ENCODE measurements at regions not wholly inside any gene's neighbourhood (a gene's known extent, or its start where the extent isn't known, plus 50 kb on each side); places are given as distances from the start of the nearest gene placed in this dataset.
"Not testable (repeated sequence)": the region's sequence is repeated elsewhere in the genome, so short reads cannot be mapped to it uniquely, and the experiment has no call there.

- TF ChIP-seq CTCF (IDR thresholded peaks at IDR 0.05) = no peak
- Mint-ChIP-seq H3K36me3 (ENCODE audit: low read depth) (no peaks in the 10 kb centered on the region), H3K27ac (no peak overlapping the region), H3K4me1 (ENCODE audit: low read depth) (peaks cover 15% of the 10 kb centered on the region; the same call in 1 of the 2 replicates), H3K27me3 (ENCODE audit: insufficient read depth) (no peaks in the 10 kb centered on the region), H3K4me3 (no peak overlapping the region), H3K9me3 (no peaks in the 10 kb centered on the region)
- DNase-seq = no peak
These were observed 511.1 kb downstream of the MMUT start for GRCh38 chr6:48951917-48952316.

- not testable (repeated sequence) for H3K4me1 Mint-ChIP-seq (ENCODE audit: low read depth); H3K27me3 Mint-ChIP-seq (ENCODE audit: insufficient read depth); H3K27ac Mint-ChIP-seq; DNase-seq; H3K9me3 Mint-ChIP-seq; H3K4me3 Mint-ChIP-seq; H3K36me3 Mint-ChIP-seq (ENCODE audit: low read depth)
These were observed 518.8 kb downstream of the MMUT start for GRCh38 chr6:48944276-48944675.

- no peak overlapping the region for H3K4me3 Mint-ChIP-seq
- H3K9me3 Mint-ChIP-seq = no peaks in the 10 kb centered on the region; the same call in 1 of the 2 replicates
- H3K27me3 Mint-ChIP-seq (ENCODE audit: insufficient read depth) = no peaks in the 10 kb centered on the region; the same call in 1 of the 2 replicates
- peaks cover 11% of the 10 kb centered on the region; the same call in 1 of the 2 replicates for H3K4me1 Mint-ChIP-seq (ENCODE audit: low read depth)
- DNase-seq = no peak
- H3K36me3 Mint-ChIP-seq (ENCODE audit: low read depth) = peaks cover 5% of the 10 kb centered on the region; the same call in 1 of the 2 replicates
- no peak overlapping the region for H3K27ac Mint-ChIP-seq
- TF ChIP-seq CTCF (IDR thresholded peaks at IDR 0.05) = no peak
These were observed 529.9 kb downstream of the MMUT start for GRCh38 chr6:48933136-48933535.

- H3K9me3 Mint-ChIP-seq = no peaks in the 10 kb centered on the region
- no peaks in the 10 kb centered on the region for H3K27me3 Mint-ChIP-seq (ENCODE audit: insufficient read depth)
- H3K27ac Mint-ChIP-seq = no peak overlapping the region
- no peaks in the 10 kb centered on the region for H3K36me3 Mint-ChIP-seq (ENCODE audit: low read depth)
- no peak for TF ChIP-seq CTCF (IDR thresholded peaks at IDR 0.05)
- peaks cover 11% of the 10 kb centered on the region; the same call in 1 of the 2 replicates for H3K4me1 Mint-ChIP-seq (ENCODE audit: low read depth)
- H3K4me3 Mint-ChIP-seq = no peak overlapping the region
- no peak for DNase-seq
These were observed 534.1 kb downstream of the MMUT start for GRCh38 chr6:48928937-48929336.

- no peak overlapping the region for H3K27ac Mint-ChIP-seq
- no peaks in the 10 kb centered on the region for H3K27me3 Mint-ChIP-seq (ENCODE audit: insufficient read depth)
- H3K4me1 Mint-ChIP-seq (ENCODE audit: low read depth) = no peaks in the 10 kb centered on the region
- H3K4me3 Mint-ChIP-seq = no peak overlapping the region
- no peak for DNase-seq
- no peaks in the 10 kb centered on the region for H3K9me3 Mint-ChIP-seq
- no peaks in the 10 kb centered on the region for H3K36me3 Mint-ChIP-seq (ENCODE audit: low read depth)
- no peak for TF ChIP-seq CTCF (IDR thresholded peaks at IDR 0.05)
These were observed 540.2 kb downstream of the MMUT start for GRCh38 chr6:48922837-48923236.

- Mint-ChIP-seq H3K4me3 (no peak overlapping the region), H3K9me3 (peaks cover 3% of the 10 kb centered on the region; the same call in 1 of the 2 replicates), H3K27ac (no peak overlapping the region), H3K4me1 (ENCODE audit: low read depth) (no peaks in the 10 kb centered on the region), H3K36me3 (ENCODE audit: low read depth) (no peaks in the 10 kb centered on the region; the same call in 1 of the 2 replicates), H3K27me3 (ENCODE audit: insufficient read depth) (no peaks in the 10 kb centered on the region)
- TF ChIP-seq CTCF (IDR thresholded peaks at IDR 0.05) = no peak
- DNase-seq = no peak
These were observed 543.5 kb downstream of the MMUT start for GRCh38 chr6:48919555-48919954.
